ENCODE measurements at regions not wholly inside any gene's neighbourhood (a gene's known extent, or its start where the extent isn't known, plus 50 kb on each side); places are given as distances from the start of the nearest gene placed in this dataset.

DNA sequence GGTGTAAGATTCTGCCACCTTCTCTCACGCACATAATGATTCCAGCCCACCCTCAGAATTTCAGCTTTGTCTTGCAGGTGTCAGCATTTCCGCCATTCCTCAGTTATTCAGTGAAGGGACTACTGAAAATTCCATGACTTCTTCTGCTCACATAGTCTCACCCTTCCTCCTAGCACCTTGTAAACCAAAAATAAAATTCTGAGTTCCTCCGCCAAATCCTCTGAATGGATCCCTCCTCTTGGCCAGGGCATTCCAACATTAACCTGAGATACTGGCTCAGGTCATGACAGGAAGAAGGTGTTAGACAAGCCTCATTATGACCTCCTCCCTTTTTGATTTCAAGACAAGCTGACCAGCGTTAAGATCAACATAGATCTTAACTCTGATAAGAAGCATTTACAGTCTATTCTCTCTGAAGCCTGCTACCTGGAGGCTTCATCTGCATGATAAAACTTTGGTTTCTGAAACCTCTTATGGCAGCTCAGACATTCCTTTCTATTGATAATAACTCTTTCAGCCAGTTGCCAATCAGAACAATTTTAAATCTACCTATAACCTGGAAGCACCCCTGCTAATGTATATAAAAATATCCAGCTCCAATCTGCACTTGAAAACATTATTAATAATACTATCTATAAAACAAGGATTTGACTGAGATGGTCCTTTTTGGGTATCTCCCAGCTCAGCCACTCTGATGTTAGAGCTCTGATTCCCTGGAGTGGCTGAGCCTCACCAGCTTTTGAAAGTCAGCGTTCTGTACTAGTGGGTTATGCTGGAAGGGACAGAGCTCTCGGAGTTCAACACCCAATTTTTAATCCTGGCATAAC lies 136.4 kb upstream of the APCDD1 start:
- Histone ChIP-seq H3F3A (ENCODE audit: control insufficient read depth, insufficient read depth) (no peaks in the 10 kb centered on the region), H3K9me2 (replicated peaks; ENCODE audit: control insufficient read depth, low read length) (no peaks in the 10 kb centered on the region), H4K20me1 (ENCODE audit: control insufficient read depth, insufficient read depth, low read depth, low read length) (no peaks in the 10 kb centered on the region), H3K4me3 (ENCODE audit: low read length) (no peak overlapping the region), H3K4me1 (ENCODE audit: control insufficient read depth, low read length) (no peaks in the 10 kb centered on the region), H3K27ac (ENCODE audit: low read depth, low read length) (no peak overlapping the region), H3K36me3 (ENCODE audit: control insufficient read depth, low read length) (no peaks in the 10 kb centered on the region), H3K79me2 (ENCODE audit: control insufficient read depth, low read length) (no peaks in the 10 kb centered on the region), H3K9me3 (ENCODE audit: control insufficient read depth, insufficient read depth, low read length) (no peaks in the 10 kb centered on the region), H3K27me3 (ENCODE audit: control insufficient read depth, low read length) (0 out of 2 replicates have a peak, but pooled peaks cover 3% of the 10 kb centered on the region), H3K4me2 (ENCODE audit: low read length) (no peak overlapping the region)
- TF ChIP-seq, protein P1, sequence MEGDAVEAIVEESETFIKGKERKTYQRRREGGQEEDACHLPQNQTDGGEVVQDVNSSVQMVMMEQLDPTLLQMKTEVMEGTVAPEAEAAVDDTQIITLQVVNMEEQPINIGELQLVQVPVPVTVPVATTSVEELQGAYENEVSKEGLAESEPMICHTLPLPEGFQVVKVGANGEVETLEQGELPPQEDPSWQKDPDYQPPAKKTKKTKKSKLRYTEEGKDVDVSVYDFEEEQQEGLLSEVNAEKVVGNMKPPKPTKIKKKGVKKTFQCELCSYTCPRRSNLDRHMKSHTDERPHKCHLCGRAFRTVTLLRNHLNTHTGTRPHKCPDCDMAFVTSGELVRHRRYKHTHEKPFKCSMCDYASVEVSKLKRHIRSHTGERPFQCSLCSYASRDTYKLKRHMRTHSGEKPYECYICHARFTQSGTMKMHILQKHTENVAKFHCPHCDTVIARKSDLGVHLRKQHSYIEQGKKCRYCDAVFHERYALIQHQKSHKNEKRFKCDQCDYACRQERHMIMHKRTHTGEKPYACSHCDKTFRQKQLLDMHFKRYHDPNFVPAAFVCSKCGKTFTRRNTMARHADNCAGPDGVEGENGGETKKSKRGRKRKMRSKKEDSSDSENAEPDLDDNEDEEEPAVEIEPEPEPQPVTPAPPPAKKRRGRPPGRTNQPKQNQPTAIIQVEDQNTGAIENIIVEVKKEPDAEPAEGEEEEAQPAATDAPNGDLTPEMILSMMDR (IDR thresholded peaks at IDR 0.05; ENCODE audit: low read depth, low read length, poor library complexity, severe bottlenecking): no peak

DNA sequence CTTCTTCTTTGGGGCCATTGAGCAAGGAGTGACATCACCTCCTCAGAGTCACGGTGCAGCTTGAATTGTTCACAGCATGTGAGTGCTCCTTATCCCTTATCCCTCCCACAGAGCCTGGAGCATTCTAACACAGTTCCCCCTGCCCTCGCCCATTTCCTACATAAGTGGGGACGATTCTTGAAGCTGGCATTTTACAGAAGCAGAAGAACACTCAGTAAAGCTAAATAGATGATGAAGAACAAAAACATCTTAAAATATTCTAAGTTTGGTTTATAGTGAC lies 135.8 kb upstream of the APCDD1 start:
- Histone ChIP-seq H4K20me1 (ENCODE audit: control insufficient read depth, insufficient read depth, low read depth, low read length) (no peaks in the 10 kb centered on the region), H3F3A (ENCODE audit: control insufficient read depth, insufficient read depth) (no peaks in the 10 kb centered on the region), H3K79me2 (ENCODE audit: control insufficient read depth, low read length) (no peaks in the 10 kb centered on the region), H3K4me1 (ENCODE audit: control insufficient read depth, low read length) (no peaks in the 10 kb centered on the region), H3K9me3 (ENCODE audit: control insufficient read depth, insufficient read depth, low read length) (no peaks in the 10 kb centered on the region), H3K4me2 (ENCODE audit: low read length) (no peak overlapping the region), H3K4me3 (ENCODE audit: low read length) (no peak overlapping the region), H3K27me3 (ENCODE audit: control insufficient read depth, low read length) (0 out of 2 replicates have a peak, but pooled peaks cover 3% of the 10 kb centered on the region), H3K36me3 (ENCODE audit: control insufficient read depth, low read length) (no peaks in the 10 kb centered on the region), H3K27ac (ENCODE audit: low read depth, low read length) (no peak overlapping the region), H3K9me2 (replicated peaks; ENCODE audit: control insufficient read depth, low read length) (no peaks in the 10 kb centered on the region)
- no peak for TF ChIP-seq EZH2phosphoT487 (IDR thresholded peaks at IDR 0.05; ENCODE audit: borderline replicate concordance, low read length)
- TF ChIP-seq, protein P1 (IDR thresholded peaks at IDR 0.05; ENCODE audit: low read depth, low read length, poor library complexity, severe bottlenecking): no peak

DNA sequence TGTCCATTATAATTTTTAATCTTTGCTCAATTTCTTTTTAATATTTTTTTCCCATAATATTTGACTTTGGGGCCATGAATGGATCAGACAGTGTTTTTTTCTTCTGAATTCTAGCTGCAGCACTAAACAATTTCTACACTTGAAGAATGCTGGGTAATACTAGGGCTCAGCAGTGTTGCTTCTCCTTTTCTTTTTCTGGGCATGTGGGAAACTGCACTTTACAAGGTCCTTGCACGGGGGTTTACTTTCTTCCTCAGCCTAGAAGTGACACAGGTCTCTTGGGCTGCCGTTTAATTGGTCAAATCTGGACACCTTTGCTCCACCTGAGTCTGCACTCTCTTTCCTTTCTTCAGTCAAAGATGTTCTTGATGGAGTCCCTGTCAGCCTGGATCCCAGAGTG lies 135.4 kb upstream of the APCDD1 start:
- H3K9me2 ChIP-seq (replicated peaks; ENCODE audit: control insufficient read depth, low read length): no peaks in the 10 kb centered on the region
- no peaks in the 10 kb centered on the region for H3K79me2 ChIP-seq (ENCODE audit: control insufficient read depth, low read length)
- no peaks in the 10 kb centered on the region for H3K36me3 ChIP-seq (ENCODE audit: control insufficient read depth, low read length)
- no peaks in the 10 kb centered on the region for H3K9me3 ChIP-seq (ENCODE audit: control insufficient read depth, insufficient read depth, low read length)
- no peak overlapping the region for H3K27ac ChIP-seq (ENCODE audit: low read depth, low read length)
- H3F3A ChIP-seq (ENCODE audit: control insufficient read depth, insufficient read depth): no peaks in the 10 kb centered on the region
- no peaks in the 10 kb centered on the region for H3K4me1 ChIP-seq (ENCODE audit: control insufficient read depth, low read length)
- H3K4me2 ChIP-seq (ENCODE audit: low read length): no peak overlapping the region
- no peak overlapping the region for H3K4me3 ChIP-seq (ENCODE audit: low read length)
- H4K20me1 ChIP-seq (ENCODE audit: control insufficient read depth, insufficient read depth, low read depth, low read length): no peaks in the 10 kb centered on the region
- TF ChIP-seq EZH2phosphoT487 (IDR thresholded peaks at IDR 0.05; ENCODE audit: borderline replicate concordance, low read length): no peak
- TF ChIP-seq, protein P1 (IDR thresholded peaks at IDR 0.05; ENCODE audit: low read depth, low read length, poor library complexity, severe bottlenecking): no peak
- H3K27me3 ChIP-seq (ENCODE audit: control insufficient read depth, low read length): 0 out of 2 replicates have a peak, but pooled peaks cover 3% of the 10 kb centered on the region
